HEK293 (cell line): ENCODE measurements at regions not wholly inside any gene's neighbourhood (a gene's known extent, or its start where the extent isn't known, plus 50 kb on each side); places are given as distances from the start of the nearest gene placed in this dataset.

Source experiments
- CTCF ChIP-seq: fragments of 450-650 bp; formaldehyde crosslinking; IDR thresholded peaks from 2 replicates; pipeline ENCODE4 v1.5.1; 2016; ENCODE audit warnings: missing biosample characterization, missing genetic modification characterization
- GLI4 ChIP-seq: fragments of 450-650 bp; formaldehyde crosslinking; IDR thresholded peaks from 2 replicates; pipeline ENCODE4 v1.5.1; 2016; ENCODE audit warnings: missing biosample characterization, missing genetic modification characterization
- HOXA7 ChIP-seq: sonication (generic); formaldehyde crosslinking; IDR thresholded peaks from 2 replicates; pipeline ENCODE4 v1.8.1; 2022; ENCODE audit warnings: missing genetic modification reagents, borderline replicate concordance
- TCF7L2 ChIP-seq: IDR thresholded peaks from 2 replicates; pipeline ENCODE4 v1.6.1; 2011; ENCODE audit warnings: low read depth, mild to moderate bottlenecking, inconsistent platforms, low read length, moderate library complexity, borderline replicate concordance
- YY1 ChIP-seq: fragments of 450-650 bp; formaldehyde crosslinking; IDR thresholded peaks from 2 replicates; pipeline ENCODE4 v1.5.1; 2018; ENCODE audit warnings: missing biosample characterization, missing genetic modification characterization
- ZBTB1 ChIP-seq: fragments of 450-650 bp; formaldehyde crosslinking; IDR thresholded peaks from 2 replicates; pipeline ENCODE4 v1.5.1; 2016; ENCODE audit warnings: missing biosample characterization, missing genetic modification characterization
- ZBTB8A ChIP-seq: fragments of 450-650 bp; formaldehyde crosslinking; IDR thresholded peaks from 2 replicates; pipeline ENCODE4 v1.5.1; 2016; ENCODE audit warnings: missing biosample characterization, missing genetic modification characterization
- ZNF266 ChIP-seq: fragments of 450-650 bp; formaldehyde crosslinking; IDR thresholded peaks from 2 replicates; pipeline ENCODE4 v1.5.1; 2016; ENCODE audit warnings: missing biosample characterization, missing genetic modification characterization, low read depth
- ZNF423 ChIP-seq: fragments of 450-650 bp; formaldehyde crosslinking; IDR thresholded peaks from 2 replicates; pipeline ENCODE4 v1.5.1; 2016; ENCODE audit warnings: missing biosample characterization, missing genetic modification characterization
- ZNF449 ChIP-seq: fragments of 450-650 bp; formaldehyde crosslinking; IDR thresholded peaks from 2 replicates; pipeline ENCODE4 v1.5.1; 2017; ENCODE audit warnings: missing biosample characterization, mild to moderate bottlenecking, missing genetic modification characterization, moderate library complexity
- TF ChIP-seq, protein P1 (sequence below): fragments of 450-650 bp; formaldehyde crosslinking; IDR thresholded peaks from 2 replicates; pipeline ENCODE4 v1.5.1; 2016; ENCODE audit warnings: missing biosample characterization, missing genetic modification characterization, low read depth

GRCh38 chr1:108046026-108046425, 81.0 kb upstream of the VAV3 start:
- TF ChIP-seq ZBTB1 (no peak), CTCF (no peak), ZNF449 (no peak), ZNF423 (tag by site-specific recombination) (no peak), ZNF266 (tag by site-specific recombination) (no peak), HOXA7 (no peak), GLI4 (tag by site-specific recombination) (no peak), YY1 (tag by site-specific recombination) (no peak), TCF7L2 (no peak), ZBTB8A (tag by site-specific recombination) (no peak)
- TF ChIP-seq, protein P1, sequence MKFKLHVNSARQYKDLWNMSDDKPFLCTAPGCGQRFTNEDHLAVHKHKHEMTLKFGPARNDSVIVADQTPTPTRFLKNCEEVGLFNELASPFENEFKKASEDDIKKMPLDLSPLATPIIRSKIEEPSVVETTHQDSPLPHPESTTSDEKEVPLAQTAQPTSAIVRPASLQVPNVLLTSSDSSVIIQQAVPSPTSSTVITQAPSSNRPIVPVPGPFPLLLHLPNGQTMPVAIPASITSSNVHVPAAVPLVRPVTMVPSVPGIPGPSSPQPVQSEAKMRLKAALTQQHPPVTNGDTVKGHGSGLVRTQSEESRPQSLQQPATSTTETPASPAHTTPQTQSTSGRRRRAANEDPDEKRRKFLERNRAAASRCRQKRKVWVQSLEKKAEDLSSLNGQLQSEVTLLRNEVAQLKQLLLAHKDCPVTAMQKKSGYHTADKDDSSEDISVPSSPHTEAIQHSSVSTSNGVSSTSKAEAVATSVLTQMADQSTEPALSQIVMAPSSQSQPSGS = no peak
